ENCODE measurements at regions not wholly inside any gene's neighbourhood (a gene's known extent, or its start where the extent isn't known, plus 50 kb on each side); places are given as distances from the start of the nearest gene placed in this dataset.

GRCh38 chr13:103852036-103852435 lies 785.8 kb upstream of the SLC10A2 start (continued):
- no peak for TF ChIP-seq SP1 (IDR thresholded peaks at IDR 0.05; ENCODE audit: low read depth, low read length)

GRCh38 chr13:103844471-103844870 lies 778.3 kb upstream of the SLC10A2 start:
- no peak overlapping the region for H4K5ac ChIP-seq (ENCODE audit: insufficient read length, low read depth, low read length)
- 88% methylated on average over 2 of the region's 2 CpGs; no CpG with 5 or more reads in 1 of the 2 experiments for WGBS, 2 experiments (ENCODE audit: extremely low coverage in 1 of 2, insufficient coverage in 1 of 2, insufficient read length in 1 of 2, insufficient replicate concordance in 2 of 2, low coverage in 1 of 2, low lambda C conversion rate in 2 of 2, missing lambda C conversion rate in 1 of 2)
- TF ChIP-seq BCL11A (IDR thresholded peaks at IDR 0.05; ENCODE audit: low read depth in 2 of 2, low read length in 2 of 2) (no peak), JUND (IDR thresholded peaks at IDR 0.05; ENCODE audit: low read length) (no peak), SP4 (IDR thresholded peaks at IDR 0.05; ENCODE audit: low read length) (no peak), TAF7 (optimal IDR thresholded peaks at IDR 0.05; ENCODE audit: borderline replicate concordance, low read depth, low read length) (no peak), TAF1 (IDR thresholded peaks at IDR 0.05; ENCODE audit: low read depth, low read length) (no peak), ATF2 (IDR thresholded peaks at IDR 0.05; ENCODE audit: low read length) (no peak), PHF8 (conservative IDR thresholded peaks at IDR 0.05; ENCODE audit: low read depth, low read length) (no peak), NANOG (IDR thresholded peaks at IDR 0.05; ENCODE audit: insufficient read depth, low read depth, low read length, poor library complexity, severe bottlenecking) (no peak), HDAC6 (IDR thresholded peaks at IDR 0.05; ENCODE audit: low read depth, low read length) (no peak), SIN3A (conservative IDR thresholded peaks at IDR 0.05 in 1 of 2, IDR thresholded peaks at IDR 0.05 in 1 of 2; ENCODE audit: low read depth in 1 of 2, low read length in 2 of 2) (no peak), KDM4A (IDR thresholded peaks at IDR 0.05; ENCODE audit: low read depth, low read length, severe bottlenecking) (no peak)

More at GRCh38 chr13:103844471-103844870, 778.3 kb upstream of the SLC10A2 start:
- H3K4me1 ChIP-seq (replicated peaks in 1 of 4; ENCODE audit: control insufficient read depth in 3 of 4, insufficient read depth in 4 of 4, low read length in 3 of 4) = no peaks in the 10 kb centered on the region
- H3K27me3 ChIP-seq (replicated peaks in 1 of 4; ENCODE audit: control insufficient read depth in 3 of 4, extremely low read depth in 1 of 4, insufficient read depth in 3 of 4, low read length in 3 of 4) = no peaks in the 10 kb centered on the region
- H2BK20ac ChIP-seq (ENCODE audit: low read length) = no peak overlapping the region
- H3K14ac ChIP-seq (ENCODE audit: insufficient read length) = no peak overlapping the region
- no peaks in the 10 kb centered on the region for H3K79me1 ChIP-seq (ENCODE audit: low read depth, low read length)
- H3K4me3 ChIP-seq (ENCODE audit: extremely low read depth in 1 of 4, insufficient read depth in 2 of 4, low read depth in 3 of 4, low read length in 4 of 4) = no peak overlapping the region
- H2AFZ ChIP-seq (ENCODE audit: low read length) = no peak overlapping the region
- H2BK15ac ChIP-seq (ENCODE audit: low read length) = no peak overlapping the region
- ChIA-PET CTCF (ENCODE audit: partially characterized antibody) (no interaction called here), POLR2A (ENCODE audit: partially characterized antibody) (no interaction called here)
- no peak overlapping the region for H3K27ac ChIP-seq (ENCODE audit: low read depth, low read length)
- H3K23me2 ChIP-seq (ENCODE audit: low read depth, low read length) = no peaks in the 10 kb centered on the region
- H3K4me2 ChIP-seq (ENCODE audit: insufficient read depth in 1 of 2, low read depth in 2 of 2, low read length in 2 of 2) = no peak overlapping the region
- H3K79me2 ChIP-seq (ENCODE audit: control insufficient read depth in 1 of 2, insufficient read depth in 2 of 2, low read length in 2 of 2) = no peaks in the 10 kb centered on the region
- no peak overlapping the region for H2BK5ac ChIP-seq (ENCODE audit: low read depth, low read length)
- H2BK120ac ChIP-seq (replicated peaks; ENCODE audit: low read depth, low read length) = no peak overlapping the region
- H3K56ac ChIP-seq (replicated peaks; ENCODE audit: insufficient read length, low read depth, low read length) = no peak overlapping the region
- H3K18ac ChIP-seq (ENCODE audit: extremely low read depth, low read length) = no peak overlapping the region
- FAIRE-seq (no peak), DNase-seq (ENCODE audit: low read depth in 1 of 2, low spot score in 2 of 2) (no peak)
- H3K9me3 ChIP-seq (ENCODE audit: insufficient read depth in 2 of 2, low read depth in 1 of 2, low read length in 1 of 2) = no peaks in the 10 kb centered on the region
- H4K8ac ChIP-seq (ENCODE audit: extremely low read depth, insufficient read depth, low read length) = no peak overlapping the region
- H3K36me3 ChIP-seq (ENCODE audit: control insufficient read depth in 2 of 4, insufficient read depth in 4 of 4, low read length in 3 of 4) = no peaks in the 10 kb centered on the region
- no peak overlapping the region for H4K91ac ChIP-seq (replicated peaks; ENCODE audit: insufficient read length, low read length)
- no peak overlapping the region for H2BK12ac ChIP-seq (ENCODE audit: low read depth, low read length)
- no peaks in the 10 kb centered on the region for H4K20me1 ChIP-seq (replicated peaks in 1 of 2; ENCODE audit: control insufficient read depth in 1 of 2, insufficient read depth in 2 of 2, low read length in 2 of 2)
- no peak overlapping the region for H3K4ac ChIP-seq (replicated peaks; ENCODE audit: insufficient read length, low read depth, low read length)
- H3K9ac ChIP-seq (replicated peaks in 1 of 4; ENCODE audit: extremely low read depth in 1 of 4, low read depth in 3 of 4, low read length in 3 of 4) = no peak overlapping the region
- H3K23ac ChIP-seq (ENCODE audit: insufficient read length) = no peak overlapping the region
- no peak overlapping the region for H2AK5ac ChIP-seq (ENCODE audit: low read depth, low read length)
